ACHN (cell line): ENCODE measurements at regions not wholly inside any gene's neighbourhood (a gene's known extent, or its start where the extent isn't known, plus 50 kb on each side); places are given as distances from the start of the nearest gene placed in this dataset.

Experiments used
- DNase-seq: peaks from one replicate; pipeline ENCODE4 v3.0.0-alpha.2; 2015
- in situ Hi-C: cut with HindIII; loops from 2 replicates; pipeline ENCODE4 v1.10.0; 2017; ENCODE audit warnings: low sequenced_read_pairs, low pct_ligation_motif_present, low pct_unique_long_range_greater_than_20kb

DNA sequence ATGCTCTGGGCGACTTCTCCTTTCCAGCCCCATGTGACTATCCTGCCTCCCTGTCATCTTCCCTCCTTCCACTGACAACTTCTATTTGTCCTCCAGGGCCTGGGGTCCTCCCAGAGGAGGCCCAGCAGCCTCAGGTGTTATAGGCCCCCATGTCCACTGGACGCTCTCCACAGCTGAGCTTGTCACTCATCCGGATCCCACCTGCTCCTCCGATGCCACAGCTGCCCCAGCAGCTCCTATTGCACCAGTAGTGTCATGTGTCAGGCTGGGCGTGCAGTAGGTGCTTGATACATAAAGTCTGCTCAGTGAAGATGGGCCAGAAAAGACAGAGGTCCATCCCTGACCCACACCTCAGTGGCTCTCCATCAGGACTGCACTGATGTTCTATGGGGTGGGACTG lies 305.7 kb upstream of the MYT1L start:
- no peak for DNase-seq
- in situ Hi-C loops: no loop called here

DNA sequence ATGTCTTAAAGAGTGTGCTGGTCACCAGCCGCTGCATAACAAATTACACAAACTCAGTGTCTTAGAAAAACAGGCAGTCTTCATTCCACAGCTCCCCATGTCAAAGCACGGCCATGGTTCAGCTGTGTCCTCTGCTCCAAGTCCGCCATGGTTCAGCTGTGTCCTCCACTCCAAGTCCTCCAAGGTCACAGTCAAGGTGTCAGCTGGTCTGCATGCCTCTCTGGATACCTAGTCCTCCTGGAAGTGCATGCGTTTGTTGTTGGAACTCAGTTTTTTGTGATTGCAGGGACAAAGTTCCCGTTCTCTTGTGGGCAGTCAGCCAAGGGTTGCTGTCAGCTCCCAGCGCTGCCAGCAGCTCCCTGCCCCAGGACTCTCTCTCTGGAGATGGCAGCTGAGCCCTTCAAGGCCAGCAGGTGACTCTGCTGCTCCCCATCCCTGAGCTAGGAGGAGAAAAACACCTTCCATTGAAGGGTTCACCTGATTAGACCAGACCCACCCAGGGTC lies 304.0 kb upstream of the MYT1L start:
- no peak for DNase-seq
- in situ Hi-C loops: no loop called here

DNA sequence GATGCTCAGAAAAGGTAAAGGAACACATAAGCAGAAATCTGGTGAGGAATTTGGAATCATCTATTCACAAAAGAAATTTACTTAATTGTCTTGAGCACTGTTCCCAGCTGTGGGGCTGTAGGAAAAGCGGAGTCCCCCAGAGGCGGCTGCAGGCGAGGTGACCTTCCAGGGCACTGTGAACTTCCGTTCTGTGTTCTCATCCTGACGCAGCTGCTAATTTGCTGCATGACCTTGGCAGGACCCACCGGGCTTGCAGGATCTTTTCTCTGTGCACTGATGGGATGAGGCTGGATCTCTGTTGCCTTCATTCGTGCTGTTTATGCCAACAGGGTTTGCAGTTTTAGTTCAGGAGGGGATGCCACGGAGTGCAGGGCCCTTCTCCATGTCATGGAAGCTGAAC lies 301.9 kb upstream of the MYT1L start:
- no peak for DNase-seq
- in situ Hi-C loops: no loop called here

DNA sequence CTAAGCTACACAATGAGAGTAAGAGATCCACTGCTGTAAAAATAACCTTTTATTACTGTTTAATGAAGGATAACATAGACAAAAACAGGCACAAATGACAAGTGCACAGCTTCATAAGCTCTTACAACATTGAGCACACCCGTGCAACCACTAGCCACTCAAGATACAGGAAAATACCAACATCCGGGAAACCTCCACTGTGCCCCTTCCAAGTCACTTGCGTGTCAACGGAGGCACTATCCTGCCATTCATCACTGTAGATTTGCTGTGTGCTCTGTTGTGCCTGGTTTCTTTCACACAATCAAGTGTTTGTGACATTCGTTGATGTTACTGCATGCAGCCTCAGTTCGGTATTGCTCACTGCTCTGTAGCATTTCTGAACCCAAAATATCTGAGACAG lies 292.9 kb upstream of the MYT1L start:
- no peak for DNase-seq
- in situ Hi-C loops: no loop called here

DNA sequence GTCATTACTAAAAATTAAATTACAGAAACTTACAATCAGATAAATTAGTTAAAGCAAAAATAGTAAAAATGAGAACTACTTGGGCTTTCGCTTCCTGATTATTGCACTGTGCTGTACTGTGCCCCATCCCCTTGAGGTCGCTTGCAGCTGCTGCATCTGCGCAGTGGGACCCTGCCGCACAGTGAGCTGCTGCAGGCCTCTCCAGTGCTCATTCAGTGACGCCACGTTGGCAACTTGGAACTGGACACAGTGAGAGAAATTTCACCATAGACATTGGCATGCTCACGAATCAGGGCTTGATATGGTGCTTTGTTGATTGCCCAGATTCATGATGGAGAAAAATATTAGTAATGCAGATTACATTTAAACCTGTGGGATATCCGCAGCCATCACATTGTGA lies 290.8 kb upstream of the MYT1L start:
- in situ Hi-C loops: no loop called here
- no peak for DNase-seq

DNA sequence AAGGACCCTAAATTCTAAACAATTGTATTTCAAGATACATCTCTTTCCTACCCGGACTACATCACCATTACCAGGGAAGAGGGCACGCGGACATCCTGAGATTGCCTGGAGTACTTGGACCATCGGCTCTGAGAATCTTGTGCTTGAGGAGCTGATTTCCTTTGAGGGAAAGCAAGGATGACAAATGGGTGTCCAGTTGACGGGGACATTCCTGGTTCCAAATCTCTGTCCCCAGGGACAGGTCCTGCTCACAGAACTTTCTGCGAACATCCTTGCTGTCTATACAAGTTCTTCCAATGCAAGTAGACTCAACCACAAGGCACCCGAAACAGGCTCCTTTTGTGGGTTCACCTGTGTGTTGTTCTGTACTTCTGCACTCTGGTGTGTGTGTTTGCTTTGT lies 289.5 kb upstream of the MYT1L start:
- no peak for DNase-seq
- in situ Hi-C loops: no loop called here

DNA sequence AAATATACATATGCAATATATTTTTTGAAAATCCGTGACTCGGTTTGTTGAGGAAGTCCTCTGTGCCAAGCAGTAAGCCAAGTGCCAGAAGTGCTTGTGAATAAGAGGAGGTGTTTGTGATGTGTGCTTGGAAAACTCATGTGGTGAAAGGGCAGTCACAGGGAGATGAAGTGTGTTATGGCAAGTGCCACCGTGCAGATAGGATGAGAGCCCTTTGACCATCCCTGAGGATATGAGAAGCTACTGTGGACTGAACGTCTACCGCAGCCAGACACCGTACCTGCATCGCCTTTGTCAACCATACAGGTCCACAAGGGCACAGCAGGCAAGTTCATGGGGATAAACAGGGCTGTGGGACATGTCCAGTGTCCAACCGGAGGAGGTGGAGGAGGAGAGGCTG lies 288.9 kb upstream of the MYT1L start:
- in situ Hi-C loops: no loop called here
- no peak for DNase-seq

DNA sequence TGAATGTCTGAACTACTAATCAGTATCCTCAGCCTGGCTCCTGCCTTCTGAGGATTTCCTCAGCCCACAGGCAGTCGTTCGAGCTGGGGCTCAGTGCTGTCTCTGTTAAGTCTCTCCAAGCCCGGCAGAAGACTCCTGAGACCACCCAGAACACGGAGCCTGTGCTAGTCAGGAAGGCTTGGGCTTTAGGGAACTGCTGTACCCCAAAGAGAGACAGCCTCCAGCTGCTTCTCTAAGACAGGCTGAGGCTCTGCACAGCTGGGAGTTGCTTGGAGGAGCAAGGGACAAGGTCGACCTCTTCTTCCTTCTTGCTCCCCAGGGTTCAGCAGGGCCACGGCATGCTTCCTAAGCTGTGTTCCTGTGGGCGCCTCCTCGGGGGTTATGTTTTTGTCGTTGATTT lies 283.4 kb upstream of the MYT1L start:
- in situ Hi-C loops: no loop called here
- no peak for DNase-seq

DNA sequence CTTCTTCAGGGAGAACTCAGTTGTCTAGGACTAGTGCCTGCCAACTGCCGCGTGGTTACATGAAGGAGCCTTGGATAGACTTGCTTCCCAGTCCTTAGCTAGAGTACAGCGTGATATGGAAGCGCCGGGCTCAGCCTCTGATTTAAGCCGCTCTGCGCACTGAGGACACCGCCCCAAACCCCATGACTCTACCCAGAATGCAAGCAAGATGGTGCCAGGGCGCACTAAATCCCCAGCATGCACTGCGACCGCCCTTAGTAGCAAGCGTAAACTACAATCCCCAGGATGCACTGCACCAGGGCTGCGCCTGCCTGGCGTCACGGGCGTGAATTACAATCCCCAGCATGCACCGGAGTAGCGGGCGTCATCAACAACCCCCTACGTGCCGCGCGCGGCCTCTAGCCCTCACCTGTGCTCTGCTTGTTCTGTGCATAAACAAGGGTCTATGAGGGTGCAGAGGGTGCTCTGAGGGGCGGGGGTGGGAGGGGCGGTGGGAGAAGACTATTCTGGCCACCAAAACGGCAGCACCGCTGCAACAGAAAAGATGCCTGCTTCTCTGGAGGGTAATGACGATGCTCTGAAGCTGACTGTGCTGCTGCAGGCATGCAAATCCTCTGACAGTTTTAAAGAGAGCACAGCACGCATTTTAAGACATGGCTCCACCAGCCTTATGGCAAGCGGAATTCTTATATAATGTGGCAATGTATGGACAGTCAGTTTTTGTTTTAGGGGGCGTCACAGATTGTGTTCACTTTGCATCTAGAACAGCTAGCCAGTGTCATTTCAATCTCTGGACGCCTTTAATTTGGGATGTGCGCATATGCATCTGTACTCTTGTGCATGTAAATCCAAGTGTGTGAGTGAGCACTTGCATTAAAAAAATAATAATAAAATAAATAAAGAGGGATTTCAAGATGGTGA lies 282.5 kb upstream of the MYT1L start:
- peak; percentile 96 for DNase-seq
- in situ Hi-C loops: no loop called here

DNA sequence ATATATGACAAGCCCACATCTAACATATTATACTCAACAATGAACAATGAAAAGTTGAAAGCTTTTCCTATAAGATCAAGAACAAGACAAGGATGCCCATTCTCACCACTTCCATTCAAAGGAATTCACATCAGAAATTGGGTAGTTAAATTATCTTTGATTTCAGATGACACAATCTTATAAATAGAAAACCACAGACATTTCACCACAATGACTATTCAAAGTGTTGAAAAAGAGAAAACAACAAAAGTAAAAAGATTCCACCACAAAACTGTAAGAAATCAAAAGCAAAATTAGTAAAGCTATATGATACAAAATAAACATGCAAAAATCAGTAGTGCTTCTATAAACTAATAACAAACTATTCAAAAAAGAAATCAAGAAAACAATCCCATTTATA lies 279.7 kb upstream of the MYT1L start:
- in situ Hi-C loops: no loop called here
- no peak for DNase-seq

DNA sequence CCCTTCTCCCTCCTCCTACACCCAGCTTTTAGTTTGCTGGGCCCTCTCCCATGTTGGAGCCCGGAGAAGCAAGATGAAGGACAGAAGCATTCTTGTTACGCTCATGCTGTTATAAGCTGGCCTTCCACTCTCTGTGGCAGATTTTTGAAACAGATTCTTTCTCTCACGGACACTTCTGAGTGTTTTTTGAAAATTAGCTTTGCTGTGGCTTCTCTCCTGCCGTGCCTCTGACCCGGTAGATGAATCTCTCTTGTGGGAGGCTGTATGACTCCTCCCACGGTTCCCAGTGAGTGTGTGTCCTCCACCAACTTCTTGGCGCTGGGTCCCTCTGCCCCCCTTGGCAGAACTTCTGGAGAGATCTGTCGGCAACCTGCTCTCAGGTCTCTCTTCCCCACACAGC lies 269.3 kb upstream of the MYT1L start:
- in situ Hi-C loops: no loop called here
- no peak for DNase-seq

DNA sequence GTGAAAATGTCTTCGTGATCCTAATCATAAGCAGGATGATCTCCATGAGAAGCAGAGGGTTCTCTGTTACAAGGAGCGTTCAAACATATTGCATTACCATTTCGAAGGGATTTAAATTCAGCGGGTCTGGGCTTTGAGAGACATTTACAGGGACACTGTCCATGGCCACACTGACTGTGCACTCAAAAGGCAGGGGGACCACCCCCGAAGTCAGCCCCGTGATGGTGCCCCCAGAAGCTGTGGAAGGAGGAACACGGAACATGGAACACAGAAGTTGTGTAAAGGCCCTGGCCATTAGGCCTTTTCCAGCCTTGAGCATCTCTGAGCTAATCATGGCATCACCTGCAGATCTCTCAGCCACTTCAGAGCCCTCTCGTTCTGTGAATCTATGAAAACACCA lies 268.4 kb upstream of the MYT1L start:
- DNase-seq: no peak
- in situ Hi-C loops: no loop called here

DNA sequence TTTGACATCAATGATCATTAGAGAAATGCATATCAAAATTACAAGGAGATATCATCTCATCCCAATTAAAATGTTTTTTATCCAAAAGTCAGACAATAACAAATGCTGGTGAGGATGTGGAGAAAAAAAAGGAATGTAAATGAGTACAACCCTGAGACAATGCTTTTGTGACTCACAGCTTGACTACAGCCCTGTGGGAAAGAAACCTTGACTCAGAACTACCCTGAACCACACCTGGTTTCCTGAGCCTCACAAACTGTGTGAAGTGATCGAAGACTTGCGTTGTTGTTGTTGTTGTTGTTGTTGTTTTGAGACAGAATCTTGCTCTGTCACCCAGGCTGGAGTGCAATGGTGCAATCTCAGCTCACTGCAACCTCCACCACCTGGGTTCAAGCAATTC lies 266.6 kb upstream of the MYT1L start:
- in situ Hi-C loops: no loop called here
- DNase-seq: no peak

DNA sequence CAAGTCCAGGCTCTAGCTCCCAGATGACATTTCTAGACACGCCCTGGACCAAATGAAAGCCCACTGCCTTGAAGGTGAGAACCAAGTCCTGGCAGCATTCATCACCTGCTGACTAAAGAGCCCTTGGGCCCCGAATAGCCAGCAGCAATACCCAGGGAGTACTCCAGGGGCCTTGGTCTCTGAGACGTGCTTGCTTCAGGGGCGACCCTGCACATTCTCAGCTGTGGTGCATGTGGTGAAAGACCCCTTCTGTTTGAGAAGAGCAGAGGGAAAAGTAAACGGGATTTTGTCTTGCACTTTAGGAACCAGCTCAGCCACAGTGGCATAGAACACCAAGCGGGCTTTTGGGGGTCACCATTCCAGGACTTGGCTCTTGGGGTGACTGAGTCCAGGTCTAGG lies 260.5 kb upstream of the MYT1L start:
- in situ Hi-C loops: no loop called here
- no peak for DNase-seq

DNA sequence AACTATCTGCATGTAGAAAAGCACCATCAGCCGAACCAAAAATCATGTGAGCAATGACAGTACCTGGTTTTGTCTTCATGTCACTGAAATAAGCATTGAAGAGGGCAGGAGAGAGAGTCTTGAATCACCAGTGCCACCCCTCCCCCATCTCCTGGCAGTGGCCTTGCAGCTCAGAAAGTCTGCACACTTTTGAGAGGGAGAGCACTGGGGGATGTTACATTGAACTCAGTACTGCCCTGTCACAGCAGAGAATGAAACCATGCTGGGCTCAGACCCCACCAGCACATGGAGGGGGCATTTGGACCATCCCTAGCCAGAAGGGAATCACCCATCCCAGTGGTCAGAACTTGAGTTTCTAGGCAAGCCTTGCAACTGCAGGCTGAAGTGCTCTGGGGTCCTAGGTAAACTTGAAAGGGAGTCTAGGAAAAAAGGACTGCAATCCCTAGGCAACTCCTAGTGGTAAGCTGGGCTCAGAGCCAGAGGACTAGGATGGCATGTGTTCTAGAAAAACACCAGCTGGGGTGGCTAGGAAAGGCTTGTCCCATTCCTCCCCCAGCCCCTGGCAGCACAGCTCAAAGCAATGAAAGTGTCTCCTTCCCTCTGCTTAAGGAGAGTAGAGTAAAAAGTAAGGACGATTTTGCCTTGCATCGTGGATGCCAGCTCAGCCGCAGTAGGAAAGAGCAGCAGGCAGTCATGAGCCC lies 259.9 kb upstream of the MYT1L start:
- no peak for DNase-seq

DNA sequence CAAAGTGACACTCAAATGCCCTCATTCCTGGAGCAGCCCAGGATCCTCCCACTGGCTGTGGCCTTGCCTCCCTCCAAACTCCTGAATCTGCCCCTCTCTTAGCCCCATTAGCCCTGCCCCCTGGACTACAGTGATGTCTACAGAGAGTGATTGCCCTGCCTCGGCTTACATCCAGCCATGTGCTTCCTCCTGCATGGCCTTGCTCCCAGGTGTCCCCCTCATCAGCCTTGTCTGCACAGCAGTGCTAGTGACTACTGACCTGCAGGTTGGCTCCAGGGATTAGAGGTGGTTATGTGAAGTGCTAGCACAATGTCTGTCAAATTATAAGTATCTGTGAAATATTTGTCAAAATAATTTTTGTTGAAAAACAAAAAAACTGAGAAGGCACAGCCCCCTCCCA lies 259.1 kb upstream of the MYT1L start:
- in situ Hi-C loops: no loop called here
- DNase-seq: no peak

More for the DNA sequence above, 259.9 kb upstream of the MYT1L start:
- in situ Hi-C loops: no loop called here

DNA sequence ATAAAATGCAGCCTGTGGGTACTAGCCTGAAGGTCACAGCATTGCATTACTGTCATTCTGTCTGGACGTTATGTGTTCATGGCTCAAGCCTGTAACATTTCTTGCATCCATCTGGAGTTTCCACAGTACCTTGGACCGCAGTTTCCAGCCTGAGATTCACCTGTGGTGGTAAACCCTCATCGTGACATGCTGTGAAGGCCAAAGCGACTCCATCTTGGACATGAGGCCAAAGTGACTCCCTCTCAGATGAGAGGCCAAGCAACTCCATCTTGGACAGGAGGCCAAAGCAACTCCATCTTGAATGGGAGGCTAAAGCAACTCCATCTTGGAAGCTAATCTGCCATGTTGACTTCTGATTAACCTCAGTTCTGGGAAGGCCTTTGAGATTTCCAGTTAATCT lies 257.7 kb upstream of the MYT1L start:
- in situ Hi-C loops: no loop called here
- DNase-seq: no peak

DNA sequence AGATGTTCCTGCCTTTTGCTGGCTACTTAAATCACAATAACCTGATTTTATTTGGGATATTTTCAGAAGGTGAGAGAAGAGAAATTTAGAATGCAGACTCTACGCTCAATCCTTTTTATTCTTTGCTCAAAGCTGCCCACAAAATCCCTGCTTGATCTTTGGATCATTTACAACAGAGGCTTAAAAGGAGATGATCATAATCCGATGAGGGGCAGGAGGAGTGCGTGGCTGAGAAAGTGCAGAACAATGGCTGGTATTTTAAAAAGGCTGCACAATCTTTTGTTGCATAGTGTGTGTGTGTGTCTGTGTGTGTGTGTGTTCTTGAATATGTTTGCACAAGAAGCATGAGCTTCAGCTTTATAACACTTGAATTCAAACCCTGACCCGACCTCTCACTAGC lies 256.3 kb upstream of the MYT1L start:
- no peak for DNase-seq
- in situ Hi-C loops: no loop called here

DNA sequence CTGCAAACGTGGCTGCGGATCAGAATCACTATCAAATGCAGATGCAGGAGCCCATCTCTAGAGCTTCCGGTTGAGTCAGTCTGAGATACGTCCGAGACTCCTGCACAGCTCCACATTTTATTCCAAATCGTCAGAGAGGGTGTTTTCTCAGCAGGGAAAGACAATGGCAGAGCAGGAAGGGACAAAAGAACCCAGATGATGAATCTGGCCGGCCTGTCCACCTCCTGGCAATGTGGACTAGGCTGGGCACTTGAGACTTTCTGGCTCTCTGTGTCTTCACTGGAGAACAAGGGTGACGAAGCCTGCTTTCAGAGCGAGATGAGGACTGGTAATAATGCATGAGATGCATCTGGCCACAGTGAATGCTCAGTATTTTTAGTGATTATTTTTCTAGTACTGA lies 255.9 kb upstream of the MYT1L start:
- no peak for DNase-seq
- in situ Hi-C loops: no loop called here
